K562 (cell line): ENCODE measurements at regions not wholly inside any gene's neighbourhood (a gene's known extent, or its start where the extent isn't known, plus 50 kb on each side); places are given as distances from the start of the nearest gene placed in this dataset.

Experiments
- ATAC-seq: fragments of 200-7000 bp; cut with Tn5 transposase; 3 replicates; pipeline ENCODE4 v1.9.1; 2020; ENCODE audit warnings: moderate library complexity
- BruUV-seq: library from RNA; stranded (reverse); fragments of 400-500 nt; replicated peaks from 2 replicates; lab custom pipeline; 2021; lab: Mats Ljungman, UMichigan
- CTCF ChIA-PET: fragments of 300-600 bp; formaldehyde crosslinking; extraction: SDS; loops from one replicate; lab custom pipeline; 2021; ENCODE audit warnings: low intra/inter-chr PET ratio; lab: Yijun Ruan, JAX
- POLR2A ChIA-PET: fragments of 300-600, 350-650 bp; sonication (Branson Sonifier 250); formaldehyde crosslinking; extraction: SDS; loops from one replicate; lab custom pipeline; 2021; ENCODE audit warnings: antibody characterized with exemption, inconsistent platforms; lab: Yijun Ruan, JAX
- DNase-seq, 4 experiments: peaks; one replicate each; pipeline versions ENCODE4 v3.0.0 to v3.0.0-alpha.2; 2011 to 2018; ENCODE audit warnings: low spot score in 3 of 4, mixed read lengths in 3 of 4; ENCODE audit errors: extremely low read depth in 1 of 4
- FAIRE-seq: peaks from 2 replicates; lab custom pipeline; 2011; peaks lifted over from hg19 to GRCh38; lab: Jason Lieb, UNC
- H2AFZ ChIP-seq: 2 replicates; pipeline ENCODE4 v1.6.0; 2011; ENCODE audit warnings: low read depth, low read length, control low read depth, inconsistent platforms
- H3K27ac ChIP-seq: fragments of 200-600 bp; 3 replicates; pipeline ENCODE4 v1.8.0; 2011; ENCODE audit warnings: low read depth, mild to moderate bottlenecking, control low read depth, inconsistent platforms, low read length, moderate library complexity, mixed read lengths; ENCODE audit errors: extremely low read depth
- H3K27me3 ChIP-seq, 2 experiments: fragments of 300-600 bp in 1 of 2; 2 replicates in 1 of 2; 3 replicates in 1 of 2; pipeline versions ENCODE4 v1.6.0 to v1.8.0; 2011; ENCODE audit warnings: inconsistent platforms in 2 of 2, low read length in 2 of 2, mild to moderate bottlenecking in 1 of 2, mixed read lengths in 1 of 2, moderate library complexity in 1 of 2; ENCODE audit not compliant: control insufficient read depth in 2 of 2, insufficient read depth in 2 of 2
- H3K36me3 ChIP-seq: fragments of 300-600 bp; 3 replicates; pipeline ENCODE4 v1.8.0; 2011; ENCODE audit warnings: mild to moderate bottlenecking, low read length, inconsistent platforms; ENCODE audit not compliant: control insufficient read depth, insufficient read depth
- H3K4me1 ChIP-seq, 2 experiments: fragments of 200-600 bp in 1 of 2; replicated peaks in 1 of 2; 2 replicates in 1 of 2; 3 replicates in 1 of 2; pipeline versions ENCODE4 v1.5.1 to v1.8.0; 2011; ENCODE audit warnings: inconsistent platforms in 2 of 2, low read length in 2 of 2, mild to moderate bottlenecking in 1 of 2, mixed read lengths in 1 of 2, moderate library complexity in 1 of 2; ENCODE audit not compliant: control insufficient read depth in 2 of 2, insufficient read depth in 2 of 2
- H3K4me2 ChIP-seq: 2 replicates; pipeline ENCODE4 v1.6.1; 2011; ENCODE audit warnings: low read length, control low read depth, inconsistent platforms, mixed read lengths; ENCODE audit not compliant: insufficient read depth
- H3K4me3 ChIP-seq: fragments of 200-600 bp; sonication (generic), shearing (Covaris generic); 2 replicates; pipeline ENCODE4 v1.5.1; 2016; ENCODE audit warnings: control low read depth, inconsistent platforms
- H3K79me2 ChIP-seq: fragments of 200-600 bp; 3 replicates; pipeline ENCODE4 v1.8.0; 2011; ENCODE audit warnings: low read length, inconsistent platforms; ENCODE audit not compliant: control insufficient read depth, insufficient read depth
- H3K9ac ChIP-seq, 2 experiments: 2 replicates each; pipeline versions ENCODE4 v1.6.0 to v1.6.1; 2011; ENCODE audit warnings: low read depth in 2 of 2, low read length in 2 of 2, control low read depth in 1 of 2, inconsistent platforms in 1 of 2, mild to moderate bottlenecking in 1 of 2, mixed read lengths in 1 of 2; ENCODE audit not compliant: insufficient read depth in 1 of 2
- H3K9me1 ChIP-seq: one replicate; pipeline ENCODE4 v1.6.0; 2011; ENCODE audit warnings: inconsistent platforms, mild to moderate bottlenecking, low read length, moderate library complexity; ENCODE audit not compliant: control insufficient read depth, insufficient read depth
- H3K9me3 ChIP-seq: replicated peaks from 2 replicates; pipeline ENCODE4 v1.5.1; 2011; ENCODE audit warnings: low read depth, low read length, inconsistent platforms; ENCODE audit not compliant: control insufficient read depth, insufficient read depth
- H4K20me1 ChIP-seq: replicated peaks from 2 replicates; pipeline ENCODE4 v1.6.1; 2011; ENCODE audit warnings: low read length, inconsistent platforms, mixed read lengths; ENCODE audit not compliant: control insufficient read depth, insufficient read depth
- IRF1 ChIP-seq: sonication (generic); formaldehyde crosslinking; IDR thresholded peaks from 2 replicates; pipeline ENCODE4 v1.8.0; 2022; ENCODE audit warnings: missing genetic modification reagents, mild to moderate bottlenecking, borderline replicate concordance
- NCOR1 ChIP-seq: fragments of 450-650 bp; IDR thresholded peaks from 2 replicates; pipeline ENCODE4 v1.6.1; 2016; ENCODE audit warnings: mild to moderate bottlenecking, moderate library complexity
- POLR2AphosphoS5 ChIP-seq: IDR thresholded peaks from 2 replicates; pipeline ENCODE4 v1.6.1; 2011; ENCODE audit warnings: mild to moderate bottlenecking, low read depth, low read length, moderate library complexity; ENCODE audit not compliant: control insufficient read depth, insufficient read depth
- TARDBP ChIP-seq: fragments of 450-650 bp; IDR thresholded peaks from 2 replicates; pipeline ENCODE4 v1.6.1; 2016
- TEAD1 ChIP-seq, 2 experiments: fragments of 450-650 bp in 1 of 2; sonication (generic) in 1 of 2; formaldehyde crosslinking; IDR thresholded peaks; 2 replicates each; pipeline versions ENCODE4 v1.4.0 to v1.8.0; 2020 to 2022; ENCODE audit warnings: mild to moderate bottlenecking in 2 of 2, missing genetic modification reagents in 1 of 2
- TEAD2 ChIP-seq: fragments of 450-650 bp; IDR thresholded peaks from 2 replicates; pipeline ENCODE4 v1.6.1; 2016; ENCODE audit warnings: missing genetic modification characterization, control low read depth, missing compliant biosample characterization
- XRCC3 ChIP-seq: fragments of 450-650 bp; IDR thresholded peaks from 2 replicates; pipeline ENCODE4 v1.6.1; 2017; ENCODE audit warnings: mild to moderate bottlenecking, moderate library complexity
- ZNF232 ChIP-seq: sonication (generic); formaldehyde crosslinking; IDR thresholded peaks from 2 replicates; pipeline ENCODE4 v1.8.0; 2022; ENCODE audit warnings: mild to moderate bottlenecking, missing genetic modification reagents
- ZNF655 ChIP-seq: fragments of 250-450 bp; sonication (Bioruptor Pico); IDR thresholded peaks from 2 replicates; pipeline ENCODE4 v1.5.0; 2021
- WGBS: fragments of 100-300 bp; shearing (Covaris generic); methylation state at CpG from one replicate; pipeline ENCODE4 v1.1.6; 2016; ENCODE audit warnings: low coverage, mixed read lengths; ENCODE audit not compliant: insufficient coverage; ENCODE audit errors: missing lambda C conversion rate; 5-methylcytosine and 5-hydroxymethylcytosine counted together
- in situ Hi-C: fragments of 300-500 bp; cut with MboI; formaldehyde crosslinking; loops from 4 replicates; pipeline ENCODE4 v1.15.0; 2018; ENCODE audit warnings: inconsistent platforms, mixed read lengths
- intact Hi-C: fragments of 100-400 bp; cut with micrococcal nuclease; formaldehyde crosslinking; loops from 2 replicates; pipeline ENCODE4 v1.14.2; 2022

GRCh38 chr2:193581807-193582206, 1387.1 kb upstream of the TMEFF2 start:
- Histone ChIP-seq H3K4me3 (no peak overlapping the region), H3K9me3 (no peaks in the 10 kb centered on the region), H3K79me2 (no peaks in the 10 kb centered on the region), H3K4me1 (no peaks in the 10 kb centered on the region), H4K20me1 (no peaks in the 10 kb centered on the region), H3K36me3 (no peaks in the 10 kb centered on the region), H3K27ac (no peak overlapping the region), H3K9ac (no peak overlapping the region), H3K4me2 (no peak overlapping the region), H2AFZ (no peak overlapping the region), H3K27me3 (no peaks in the 10 kb centered on the region), H3K9me1 (no peaks in the 10 kb centered on the region)
- in situ Hi-C loops (no loop called here), intact Hi-C loops (no loop called here)
- DNase-seq (no peak), FAIRE-seq (no peak), ATAC-seq (no peak)
- ChIA-PET POLR2A (no interaction called here), CTCF (no interaction called here)
- BruUV-seq: no TSS peak
- TF ChIP-seq NCOR1 (no peak), XRCC3 (no peak), ZNF232 (CRISPR knock-in tag) (no peak), POLR2AphosphoS5 (no peak), TEAD1 (CRISPR knock-in tag; IDR thresholded peaks at IDR 0.05) (no peak), ZNF655 (CRISPR knock-in tag) (no peak), TARDBP (no peak), IRF1 (CRISPR knock-in tag) (no peak), TEAD2 (tag) (no peak)
- WGBS: 57% methylated on average over 1 of the region's 1 CpG
